ENCODE measurements at regions not wholly inside any gene's neighbourhood (a gene's known extent, or its start where the extent isn't known, plus 50 kb on each side); places are given as distances from the start of the nearest gene placed in this dataset.

DNA sequence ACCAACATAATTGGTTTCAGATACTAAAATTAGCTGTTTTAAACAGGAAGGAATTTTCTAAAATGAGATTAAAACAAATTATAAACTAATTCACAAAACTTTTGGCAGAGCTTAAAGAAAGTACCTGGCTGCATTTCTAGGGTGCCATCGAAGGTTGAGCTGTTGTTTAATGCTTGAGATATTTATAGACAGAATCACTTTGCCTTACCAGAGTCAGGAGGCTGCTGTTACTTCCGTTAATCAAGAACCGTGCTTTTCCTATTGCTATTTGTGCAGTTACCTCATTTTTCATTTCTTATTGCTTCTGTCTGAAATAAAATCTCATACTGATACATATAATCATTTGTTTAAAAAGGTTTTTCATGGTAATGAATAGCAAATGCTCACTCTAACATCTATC, 242.9 kb downstream of the TECRL start:
- TF ChIP-seq, protein P1, sequence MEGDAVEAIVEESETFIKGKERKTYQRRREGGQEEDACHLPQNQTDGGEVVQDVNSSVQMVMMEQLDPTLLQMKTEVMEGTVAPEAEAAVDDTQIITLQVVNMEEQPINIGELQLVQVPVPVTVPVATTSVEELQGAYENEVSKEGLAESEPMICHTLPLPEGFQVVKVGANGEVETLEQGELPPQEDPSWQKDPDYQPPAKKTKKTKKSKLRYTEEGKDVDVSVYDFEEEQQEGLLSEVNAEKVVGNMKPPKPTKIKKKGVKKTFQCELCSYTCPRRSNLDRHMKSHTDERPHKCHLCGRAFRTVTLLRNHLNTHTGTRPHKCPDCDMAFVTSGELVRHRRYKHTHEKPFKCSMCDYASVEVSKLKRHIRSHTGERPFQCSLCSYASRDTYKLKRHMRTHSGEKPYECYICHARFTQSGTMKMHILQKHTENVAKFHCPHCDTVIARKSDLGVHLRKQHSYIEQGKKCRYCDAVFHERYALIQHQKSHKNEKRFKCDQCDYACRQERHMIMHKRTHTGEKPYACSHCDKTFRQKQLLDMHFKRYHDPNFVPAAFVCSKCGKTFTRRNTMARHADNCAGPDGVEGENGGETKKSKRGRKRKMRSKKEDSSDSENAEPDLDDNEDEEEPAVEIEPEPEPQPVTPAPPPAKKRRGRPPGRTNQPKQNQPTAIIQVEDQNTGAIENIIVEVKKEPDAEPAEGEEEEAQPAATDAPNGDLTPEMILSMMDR (IDR thresholded peaks at IDR 0.05; ENCODE audit: insufficient read depth, low read depth, low read length, missing control alignments): no peak
- no peak for DNase-seq (ENCODE audit: low read depth)
- no peak overlapping the region for H3K4me3 ChIP-seq (ENCODE audit: low read depth, low read length)

GRCh38 chr4:64158648-64159326, 250.5 kb downstream of the TECRL start:
- DNase-seq (ENCODE audit: low read depth): peak; percentile 79
- no peak overlapping the region; the same call in 1 of the 2 replicates for H3K4me3 ChIP-seq (ENCODE audit: low read depth, low read length)
- TF ChIP-seq, protein P1 (IDR thresholded peaks at IDR 0.05; ENCODE audit: insufficient read depth, low read depth, low read length, missing control alignments): peak; percentile 74

DNA sequence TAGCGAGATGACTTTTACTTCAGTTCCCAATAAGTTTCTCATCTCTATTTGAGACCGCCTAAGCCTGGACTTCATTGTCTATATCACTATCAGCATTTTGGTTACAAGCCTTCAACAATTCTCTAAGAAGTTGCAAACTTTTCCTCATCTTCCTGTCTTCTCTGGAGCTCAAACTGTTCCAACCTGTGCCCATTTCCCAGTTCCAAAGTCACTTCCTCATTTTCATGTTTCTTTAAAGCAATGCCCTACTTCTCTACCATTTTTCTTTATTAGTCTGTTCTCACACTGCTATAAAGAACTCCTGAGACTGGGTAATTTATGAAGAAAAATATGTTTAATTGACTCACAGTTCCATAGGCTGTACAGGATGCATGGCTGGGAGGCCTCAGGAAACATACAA, 251.9 kb downstream of the TECRL start:
- TF ChIP-seq, protein P1 (IDR thresholded peaks at IDR 0.05; ENCODE audit: insufficient read depth, low read depth, low read length, missing control alignments): no peak
- H3K4me3 ChIP-seq (ENCODE audit: low read depth, low read length): no peak overlapping the region
- no peak for DNase-seq (ENCODE audit: low read depth)

GRCh38 chr4:64156253-64156652, 253.0 kb downstream of the TECRL start:
- TF ChIP-seq, protein P1 (IDR thresholded peaks at IDR 0.05; ENCODE audit: insufficient read depth, low read depth, low read length, missing control alignments): no peak
- no peak for DNase-seq (ENCODE audit: low read depth)
- no peak overlapping the region for H3K4me3 ChIP-seq (ENCODE audit: low read depth, low read length)

GRCh38 chr4:64146030-64146429, 263.2 kb downstream of the TECRL start:
- TF ChIP-seq, protein P1 (IDR thresholded peaks at IDR 0.05; ENCODE audit: insufficient read depth, low read depth, low read length, missing control alignments): no peak
- no peak for DNase-seq (ENCODE audit: low read depth)
- no peak overlapping the region for H3K4me3 ChIP-seq (ENCODE audit: low read depth, low read length)

DNA sequence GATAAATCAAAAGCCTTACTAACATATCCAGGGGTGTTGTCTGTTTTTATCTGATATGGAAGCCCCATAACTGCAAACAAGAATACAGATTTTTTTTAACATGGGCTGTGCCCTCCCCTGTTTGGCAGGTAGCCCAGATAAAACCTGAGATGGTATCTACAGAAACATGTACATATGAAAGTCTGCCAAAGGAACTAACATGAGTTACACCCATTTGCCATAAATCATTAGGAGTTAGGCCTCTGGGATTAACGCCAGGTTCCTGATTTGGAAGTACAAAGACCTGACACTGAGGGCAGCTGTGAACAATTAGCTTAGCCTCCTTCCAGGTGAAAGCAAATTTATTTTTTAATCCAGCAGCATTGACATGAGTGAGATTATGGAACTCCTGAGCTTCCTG, 264.3 kb downstream of the TECRL start:
- DNase-seq (ENCODE audit: low read depth): no peak
- no peak overlapping the region for H3K4me3 ChIP-seq (ENCODE audit: low read depth, low read length)
- TF ChIP-seq, protein P1 (IDR thresholded peaks at IDR 0.05; ENCODE audit: insufficient read depth, low read depth, low read length, missing control alignments): no peak

DNA sequence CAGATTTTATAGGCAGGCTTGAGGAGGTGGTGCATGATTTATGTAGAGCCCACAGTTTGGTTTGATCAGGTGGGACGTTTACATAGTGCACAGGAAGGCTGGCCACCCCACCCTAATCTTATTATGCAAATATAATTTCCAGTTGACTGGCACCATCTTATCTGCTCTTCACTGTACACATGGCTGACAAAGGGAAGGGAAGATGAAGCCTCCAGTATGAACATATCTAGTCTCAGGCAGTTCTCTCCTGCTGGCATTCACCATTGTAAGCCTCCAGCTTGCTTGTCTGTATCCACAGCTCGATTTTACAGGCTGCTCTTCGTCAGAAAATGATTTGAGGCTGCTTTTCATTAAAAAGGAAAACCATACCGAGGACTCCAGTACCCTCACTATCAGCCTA, 278.3 kb downstream of the TECRL start:
- TF ChIP-seq, protein P1 (IDR thresholded peaks at IDR 0.05; ENCODE audit: insufficient read depth, low read depth, low read length, missing control alignments): no peak
- no peak for DNase-seq (ENCODE audit: low read depth)
- no peak overlapping the region for H3K4me3 ChIP-seq (ENCODE audit: low read depth, low read length)
